Ovary (tissue), 7 donors: ENCODE measurements at regions not wholly inside any gene's neighbourhood (a gene's known extent, or its start where the extent isn't known, plus 50 kb on each side); places are given as distances from the start of the nearest gene placed in this dataset.

Experiments used
- DNase-seq, 5 donors: peaks; one replicate each; pipeline ENCODE4 v3.0.0-alpha.2; 2019 to 2020
- H3K27ac ChIP-seq, 2 donors: fragments of 200-600 bp; one replicate each; pipeline versions ENCODE4 v1.5.1 to v1.8.0; 2019 to 2022
- H3K27me3 ChIP-seq: fragments of 200-600 bp; one replicate; pipeline ENCODE4 v1.8.0; 2022
- H3K36me3 ChIP-seq: fragments of 200-600 bp; sonication (generic); one replicate; pipeline ENCODE4 v1.5.1; 2019
- H3K4me1 ChIP-seq: one replicate; pipeline ENCODE4 v1.8.1; 2013; ENCODE audit warnings: mild to moderate bottlenecking, moderate library complexity; ENCODE audit not compliant: insufficient read depth
- H3K4me3 ChIP-seq: fragments of 200-600 bp; sonication (generic); one replicate; pipeline ENCODE4 v1.5.1; 2017
- H3K9me3 ChIP-seq, 2 donors: fragments of 200-600 bp in 1 of 2; sonication (generic) in 1 of 2; one replicate each; pipeline versions ENCODE4 v1.5.1 to v1.8.1; 2013 to 2019; ENCODE audit warnings: mild to moderate bottlenecking in 1 of 2, moderate library complexity in 1 of 2
- CTCF ChIP-seq, 3 donors: fragments of 450-650 bp in 2 of 3; fragments of 200-600 bp in 1 of 3; IDR thresholded peaks; one replicate each; pipeline versions ENCODE4 v1.5.1 to v1.8.0; 2016 to 2022; ENCODE audit warnings: antibody characterized with exemption in 3 of 3, mild to moderate bottlenecking in 1 of 3
- EP300 ChIP-seq: sonication (generic); formaldehyde crosslinking; IDR thresholded peaks from one replicate; pipeline ENCODE4 v1.6.1; 2017; ENCODE audit warnings: antibody characterized with exemption
- POLR2A ChIP-seq: fragments of 450-650 bp; IDR thresholded peaks from one replicate; pipeline ENCODE4 v1.6.1; 2017; ENCODE audit warnings: antibody characterized with exemption, mild to moderate bottlenecking, moderate library complexity
- WGBS, 3 donors: extraction: QIAGEN DNeasy Blood & Tissue Kit in 1 of 3; methylation state at CpG; one replicate each; pipeline versions ENCODE4 v1.1.5 to v1.1.7; 2013 to 2017; 5-methylcytosine and 5-hydroxymethylcytosine counted together
- intact Hi-C, 4 donors: fragments of 100-400 bp; cut with DNase I; formaldehyde crosslinking; loops; one replicate each; pipeline versions ENCODE4 v1.11.0 to v1.15.1; 2022 to 2023
- donor health status: DM: no; HTN: no; CAD: no; lungs with moderate emphysema.
- donor health status: DM: no; HTN: no; CAD: no.
- donor health status: Bipolar disorder and iron deficiency.
- donor health status: DM: no; HTN: no; CAD: no.
- donor health status: DM: yes; HTN: yes; CAD: no.

- H3K4me1 ChIP-seq, result no peaks in the 10 kb centered on the region
- WGBS, 3 donors, result 58 to 69% (median 60%) methylated on average over 8 of the region's 8 CpGs
- H3K9me3 ChIP-seq, result no peaks in the 10 kb centered on the region
- intact Hi-C loops, result no loop called here
- no peak overlapping the region for H3K4me3 ChIP-seq
- H3K36me3 ChIP-seq, result no peaks in the 10 kb centered on the region
- H3K27me3 ChIP-seq, result no peaks in the 10 kb centered on the region
- TF ChIP-seq EP300 (no peak), CTCF (IDR thresholded peaks at IDR 0.05) (no peak), POLR2A (no peak)
- no peak overlapping the region for H3K27ac ChIP-seq
- peak in 1 of 5 donors; percentile 65 for DNase-seq
Observed at GRCh38 chr3:194938845-194939531, 253.3 kb downstream of the FAM43A start.

DNA sequence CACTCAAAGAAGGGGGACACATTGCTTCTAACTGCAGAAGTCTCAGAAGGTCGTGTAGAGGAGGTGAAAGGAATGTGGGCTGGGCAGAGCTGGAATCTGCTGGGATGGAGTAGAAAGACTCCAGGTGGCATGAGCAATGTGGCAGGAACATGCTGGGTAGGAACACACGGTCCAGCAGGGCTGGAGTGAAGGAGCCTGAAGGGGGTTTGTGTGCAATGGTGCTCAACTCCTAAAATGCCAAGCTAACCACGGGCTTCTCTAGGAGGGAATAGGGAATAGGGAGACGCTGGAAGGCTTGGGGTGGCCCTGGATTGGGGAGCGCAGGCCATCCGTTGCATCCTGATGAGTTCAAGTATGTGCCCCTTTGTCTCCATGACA, 253.8 kb downstream of the FAM43A start:
- no peaks in the 10 kb centered on the region for H3K9me3 ChIP-seq
- 84 to 85% (median 85%) methylated on average over 6 of the region's 6 CpGs for WGBS, 3 donors
- H3K27ac ChIP-seq, result no peak overlapping the region
- H3K4me3 ChIP-seq, result no peak overlapping the region
- H3K27me3 ChIP-seq, result no peaks in the 10 kb centered on the region
- TF ChIP-seq EP300 (no peak), CTCF (IDR thresholded peaks at IDR 0.05) (no peak), POLR2A (no peak)
- DNase-seq, result no peak
- intact Hi-C loops, result no loop called here
- no peaks in the 10 kb centered on the region for H3K4me1 ChIP-seq
- H3K36me3 ChIP-seq, result no peaks in the 10 kb centered on the region

DNA sequence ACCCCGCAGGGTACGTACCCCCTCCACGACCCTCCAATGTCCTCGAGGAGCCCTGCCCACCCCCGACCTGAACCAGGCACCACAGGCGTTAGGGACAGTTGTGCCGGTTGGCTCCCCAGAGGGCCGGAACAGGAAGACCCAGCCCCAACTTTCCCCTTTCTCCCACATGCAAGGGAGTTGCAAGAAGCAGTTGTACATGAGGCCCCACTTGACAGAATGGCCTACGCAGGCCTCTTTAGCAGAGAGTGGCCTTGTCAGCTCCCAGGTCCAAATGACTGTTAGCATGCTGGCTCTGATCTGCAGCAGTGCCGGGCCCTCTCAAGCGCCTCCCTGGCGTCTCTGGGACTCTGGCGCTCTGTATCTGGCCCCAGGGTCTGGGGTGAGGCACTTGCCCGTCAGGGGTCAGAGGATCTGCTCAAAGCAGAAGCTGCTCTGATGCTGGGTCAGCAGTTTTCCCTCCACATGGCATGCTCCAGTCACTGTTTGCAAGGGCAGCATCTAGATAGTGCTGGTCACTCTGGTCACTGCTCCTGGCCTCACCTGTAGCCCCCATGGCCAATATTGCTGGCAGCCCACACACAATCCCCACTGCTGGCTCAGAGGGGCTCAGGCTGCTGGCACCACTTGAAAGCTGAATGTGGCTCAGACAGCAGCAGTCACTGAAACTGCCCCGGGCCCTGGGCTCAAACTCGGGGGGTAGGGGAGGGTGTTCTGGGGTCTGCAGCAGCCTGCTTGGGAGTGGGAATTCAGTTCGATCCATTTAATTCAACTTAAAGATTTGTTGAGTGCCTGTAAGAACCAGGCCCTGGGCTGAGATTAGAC, 254.5 kb downstream of the FAM43A start:
- no peaks in the 10 kb centered on the region for H3K27me3 ChIP-seq
- no peak for DNase-seq
- 89 to 94% (median 94%) methylated on average over 17 of the region's 17 CpGs for WGBS, 3 donors
- TF ChIP-seq CTCF (IDR thresholded peaks at IDR 0.05), result no peak
- TF ChIP-seq POLR2A, result no peak
- TF ChIP-seq EP300, result no peak
- intact Hi-C loops, result no loop called here
- no peak overlapping the region for H3K4me3 ChIP-seq
- no peaks in the 10 kb centered on the region for H3K9me3 ChIP-seq
- H3K4me1 ChIP-seq, result no peaks in the 10 kb centered on the region
- no peaks in the 10 kb centered on the region for H3K36me3 ChIP-seq
- no peak overlapping the region for H3K27ac ChIP-seq

DNA sequence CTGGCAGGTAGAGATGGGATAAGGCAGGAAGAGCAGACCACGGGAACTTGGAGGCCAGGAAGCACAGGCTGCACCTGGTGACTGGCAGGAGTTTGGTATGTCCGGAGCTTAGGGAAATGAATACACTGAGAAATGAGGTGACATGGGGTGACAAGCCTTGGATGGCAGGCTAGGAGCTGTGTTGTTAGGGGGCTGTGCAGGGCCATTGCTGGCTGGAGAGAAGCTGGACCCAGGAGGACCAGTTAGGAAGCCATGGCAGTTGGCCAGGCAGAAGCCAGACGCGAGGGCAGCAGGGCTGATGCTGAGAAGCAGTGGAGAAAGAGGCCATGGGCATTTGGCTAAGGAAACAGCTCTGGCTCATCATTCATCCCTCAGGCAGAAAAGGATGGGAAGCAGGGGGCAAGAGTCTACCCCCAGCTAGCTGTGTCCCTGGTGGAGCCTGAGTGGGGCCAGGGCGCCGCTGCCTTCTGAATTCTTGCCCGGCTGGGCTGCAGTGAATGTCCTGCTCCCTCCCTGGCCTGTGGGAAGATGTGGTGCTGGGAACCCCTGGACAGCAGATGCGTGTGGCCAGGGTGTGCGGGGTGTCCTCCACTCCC, 255.8 kb downstream of the FAM43A start:
- Histone ChIP-seq H3K36me3 (no peaks in the 10 kb centered on the region), H3K27me3 (no peaks in the 10 kb centered on the region), H3K4me3 (no peak overlapping the region), H3K9me3 (no peaks in the 10 kb centered on the region), H3K4me1 (no peaks in the 10 kb centered on the region), H3K27ac (no peak overlapping the region)
- no peak for DNase-seq
- WGBS, 3 donors, result 77 to 84% (median 78%) methylated on average over 9 of the region's 9 CpGs
- TF ChIP-seq EP300 (no peak), CTCF (IDR thresholded peaks at IDR 0.05) (no peak), POLR2A (no peak)
- intact Hi-C loops, result no loop called here
